Activated effector memory CD4-positive, alpha-beta T cell treated with Interleukin-2 at 50 U/mL for 16 hours (primary cell): ENCODE measurements at regions not wholly inside any gene's neighbourhood (a gene's known extent, or its start where the extent isn't known, plus 50 kb on each side); places are given as distances from the start of the nearest gene placed in this dataset.

Experiments used
- DNase-seq: peaks from one replicate; pipeline ENCODE4 v3.0.0-alpha.2; 2020

DNA sequence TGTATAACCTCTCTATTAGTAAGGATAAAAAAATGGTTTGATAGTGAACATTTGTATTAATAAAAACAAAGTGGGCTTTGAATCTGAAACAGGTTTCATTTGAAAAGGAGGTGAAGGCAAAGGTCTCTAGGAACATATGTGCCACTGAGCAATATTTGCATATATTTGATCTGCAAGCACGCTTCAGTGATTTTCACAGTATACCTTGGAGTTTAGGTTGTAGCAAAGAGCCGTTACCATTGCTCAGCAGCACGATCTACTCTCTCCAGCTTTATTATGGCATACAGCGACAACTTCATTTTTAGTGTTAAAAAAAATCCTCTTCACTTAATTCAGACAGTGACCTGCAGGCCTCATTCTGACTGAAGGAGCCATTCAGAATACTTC, 75.8 kb upstream of the ZEB2 start:
- DNase-seq = no peak

GRCh38 chr2:144595279-144595678, 75.4 kb upstream of the ZEB2 start:
- DNase-seq = no peak

- DNase-seq = no peak
These were observed 73.9 kb upstream of the ZEB2 start for GRCh38 chr2:144593803-144594202.

GRCh38 chr2:144592500-144593256, 72.8 kb upstream of the ZEB2 start:
- no peak for DNase-seq

DNA sequence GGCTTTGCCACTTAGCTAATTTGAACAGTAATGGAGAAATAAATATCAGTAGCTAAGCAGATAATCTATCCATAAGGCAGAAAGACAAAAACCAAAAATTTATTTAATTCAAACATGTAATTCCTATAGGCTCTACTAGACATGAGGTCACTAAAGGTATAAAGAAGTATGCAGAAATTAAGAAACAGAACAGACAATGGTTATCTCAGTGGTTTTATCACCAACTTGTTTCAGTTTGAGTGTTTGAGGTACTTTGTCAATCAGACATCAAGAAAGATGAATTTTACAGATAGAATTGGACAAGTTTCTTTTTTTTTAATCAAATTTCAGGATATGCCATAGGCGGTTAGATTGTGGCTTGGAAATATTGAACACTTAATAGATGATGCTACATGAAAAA, 67.4 kb upstream of the ZEB2 start:
- DNase-seq = no peak

DNA sequence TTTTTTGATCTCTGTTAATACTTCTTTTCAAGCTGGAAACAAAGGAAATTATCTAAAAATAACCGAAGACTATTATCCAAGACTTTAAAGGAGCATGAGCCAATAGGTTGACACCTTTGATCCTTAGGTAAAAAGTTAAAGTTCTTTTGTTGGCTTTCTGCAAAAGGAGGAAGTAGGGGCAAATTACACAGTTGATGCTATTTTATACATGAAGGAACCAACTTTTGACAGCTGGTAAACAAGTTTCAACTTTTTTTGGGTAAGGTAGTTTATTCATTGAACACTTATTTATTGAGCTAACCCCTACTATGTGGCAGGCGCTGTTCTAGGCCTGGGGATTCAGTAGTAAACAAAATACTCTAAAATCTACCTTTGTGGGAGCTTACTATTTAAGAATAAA, 66.6 kb upstream of the ZEB2 start:
- no peak for DNase-seq

DNA sequence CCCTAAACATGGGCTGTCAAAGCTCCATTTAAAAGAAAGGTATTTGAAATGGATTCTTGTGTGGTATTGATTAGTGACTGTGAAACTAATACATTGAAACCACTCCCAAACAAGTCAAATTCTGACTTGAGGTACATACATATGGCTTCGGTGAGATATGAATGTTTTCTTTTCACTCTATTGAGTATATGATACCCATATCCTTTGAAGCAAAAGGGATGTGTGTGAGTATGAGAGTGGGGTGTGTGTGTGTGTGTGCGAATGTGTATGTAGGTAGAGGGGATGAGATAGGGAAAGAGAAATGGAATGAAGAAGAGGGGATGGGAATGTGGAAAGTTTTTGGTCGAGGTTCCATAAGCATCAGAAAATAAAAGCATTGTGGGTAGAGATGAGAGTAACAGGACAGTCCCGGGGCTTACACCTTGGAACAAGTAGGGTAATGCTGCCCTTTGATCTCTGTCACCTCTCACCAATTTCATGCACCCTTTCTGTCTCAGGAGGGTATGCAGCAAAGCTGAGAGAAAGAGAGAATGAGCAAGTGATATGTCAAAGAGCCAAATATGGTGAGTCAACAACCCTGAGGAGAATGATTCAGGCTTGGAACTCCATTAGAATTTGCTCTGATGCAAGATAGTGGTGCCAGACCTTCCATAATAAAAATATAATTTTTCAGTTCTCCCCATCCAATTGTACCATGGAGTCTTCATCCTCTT, 64.0 kb upstream of the ZEB2 start:
- DNase-seq = no peak

GRCh38 chr2:144583381-144583729, 63.4 kb upstream of the ZEB2 start:
- no peak for DNase-seq

GRCh38 chr2:144582651-144583380, 62.9 kb upstream of the ZEB2 start:
- DNase-seq = no peak

GRCh38 chr2:144580521-144581161, 60.7 kb upstream of the ZEB2 start:
- no peak for DNase-seq

DNA sequence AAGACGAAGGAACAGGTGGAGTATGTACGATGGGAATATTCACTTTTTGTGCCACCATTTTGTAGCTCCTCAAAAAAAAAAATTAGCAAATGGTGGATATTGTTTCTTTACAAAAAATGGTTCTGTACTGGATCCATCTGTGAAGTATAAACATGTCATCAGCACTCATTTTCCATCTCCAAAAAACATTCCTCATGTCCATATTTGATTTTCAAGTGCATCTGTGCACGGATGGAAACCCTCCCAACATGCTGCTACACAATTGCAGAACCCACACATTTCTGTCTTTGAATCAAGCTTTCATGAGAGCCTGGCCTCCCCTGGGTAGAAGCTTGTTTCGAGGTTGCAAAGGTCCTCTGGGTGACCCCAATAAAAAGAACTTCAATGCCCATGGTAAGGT, 59.6 kb upstream of the ZEB2 start:
- DNase-seq = no peak

GRCh38 chr2:144578099-144578498, 58.2 kb upstream of the ZEB2 start:
- DNase-seq = no peak

- no peak for DNase-seq
These were observed 53.1 kb upstream of the ZEB2 start for GRCh38 chr2:144572977-144573376.

DNA sequence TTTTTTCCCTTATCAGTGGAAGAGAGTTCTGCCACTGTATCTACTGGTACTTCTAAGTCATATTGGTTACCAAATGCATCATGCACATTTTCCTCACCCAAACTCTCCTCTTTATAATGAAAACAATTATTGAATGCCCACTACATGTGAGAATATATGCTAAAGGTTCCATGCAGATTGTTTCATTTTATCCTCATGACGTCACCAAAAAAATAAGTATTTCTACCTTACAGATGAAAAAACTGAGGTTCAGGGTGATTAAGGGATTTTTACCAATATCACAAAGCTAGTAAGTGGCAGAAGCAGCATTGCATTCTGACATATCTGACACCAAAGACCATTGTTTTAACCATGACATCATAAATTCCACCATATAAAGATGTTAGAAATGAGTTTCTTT, 51.9 kb upstream of the ZEB2 start:
- DNase-seq = no peak

- no peak for DNase-seq
These were observed 50.6 kb upstream of the ZEB2 start for GRCh38 chr2:144570566-144570965.
